ENCODE measurements at regions not wholly inside any gene's neighbourhood (a gene's known extent, or its start where the extent isn't known, plus 50 kb on each side); places are given as distances from the start of the nearest gene placed in this dataset.

GRCh38 chr2:59871830-59872229 lies 681.6 kb downstream of the BCL11A start (continued):
- TF ChIP-seq TBP (IDR thresholded peaks at IDR 0.05; ENCODE audit: low read depth, low read length) (no peak), SP2 (IDR thresholded peaks at IDR 0.05; ENCODE audit: low read length) (no peak), SIX5 (IDR thresholded peaks at IDR 0.05; ENCODE audit: low read depth, low read length) (no peak)
